Activated T-cell treated with anti-CD3 and anti-CD28 coated beads for 48 hours (primary cell): ENCODE measurements at regions not wholly inside any gene's neighbourhood (a gene's known extent, or its start where the extent isn't known, plus 50 kb on each side); places are given as distances from the start of the nearest gene placed in this dataset.
"Not testable (repeated sequence)": the region's sequence is repeated elsewhere in the genome, so short reads cannot be mapped to it uniquely, and the experiment has no call there.

Experiments
- DNase-seq: peaks from one replicate; pipeline ENCODE4 v3.0.0-alpha.2; 2020; ENCODE audit warnings: low read depth

DNA sequence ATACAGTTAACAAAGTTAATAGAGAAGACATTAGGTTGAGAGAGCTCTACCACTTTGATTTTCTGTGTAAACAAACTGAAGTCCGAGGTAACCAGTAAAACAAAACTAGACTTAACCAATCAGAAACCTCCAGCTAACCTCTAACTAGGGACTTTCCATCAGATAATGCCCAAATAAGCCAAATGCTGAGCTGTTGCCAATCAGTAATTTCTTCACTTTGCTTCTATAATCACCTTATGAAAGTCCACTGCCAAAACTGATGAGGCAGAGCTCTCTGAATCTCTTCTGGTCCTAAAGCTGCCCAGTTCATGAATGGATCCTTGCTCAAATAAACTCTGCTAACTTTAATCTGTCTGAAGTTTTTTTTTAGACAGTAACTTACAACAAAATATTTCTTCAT lies 448.0 kb upstream of the NECTIN3 start:
- no peak for DNase-seq

DNA sequence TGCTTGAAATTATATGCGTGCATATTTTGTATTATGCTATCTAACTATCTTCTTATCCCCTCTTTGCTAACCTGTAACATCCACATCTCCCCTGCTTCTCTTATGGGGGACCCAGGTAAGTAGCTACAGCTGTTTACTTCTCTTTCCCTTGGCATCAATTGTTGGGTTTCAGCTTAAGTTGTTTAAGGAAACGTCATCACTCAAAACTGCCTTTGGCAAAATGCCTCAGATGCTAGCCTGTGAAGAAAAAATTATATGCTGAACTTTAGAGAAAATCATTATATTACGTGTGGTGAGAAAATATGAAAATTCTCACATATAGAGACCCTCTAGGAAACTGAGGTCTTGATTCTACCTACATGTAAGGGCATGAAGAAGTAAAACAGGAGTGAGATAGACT lies 447.0 kb upstream of the NECTIN3 start:
- DNase-seq, result no peak

DNA sequence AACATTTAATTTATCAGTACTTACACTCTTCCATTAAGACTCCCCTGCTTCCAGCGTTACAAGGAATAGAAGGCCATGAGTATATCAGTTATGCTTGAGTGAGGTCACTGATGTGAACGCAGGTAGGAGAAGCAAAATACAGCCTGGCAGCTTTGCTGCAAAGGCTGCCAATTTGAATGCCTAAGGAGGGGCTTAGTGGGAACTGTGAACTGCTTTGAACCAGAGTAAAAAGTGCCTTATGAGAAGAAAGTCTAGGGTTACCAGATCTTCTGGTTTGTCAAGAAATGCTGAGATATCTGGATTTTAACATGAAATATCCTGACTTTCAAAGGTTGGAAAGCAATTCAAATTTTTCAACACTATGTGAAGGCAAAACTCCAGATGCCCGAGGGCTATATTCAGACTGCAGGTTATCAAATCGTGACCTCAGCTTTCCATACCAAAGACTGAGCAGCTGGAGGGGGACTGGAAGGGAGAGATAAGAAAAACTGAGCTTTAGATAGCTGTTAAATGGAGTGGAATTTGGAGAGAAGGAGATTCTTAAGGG lies 446.3 kb upstream of the NECTIN3 start:
- DNase-seq, result no peak

DNA sequence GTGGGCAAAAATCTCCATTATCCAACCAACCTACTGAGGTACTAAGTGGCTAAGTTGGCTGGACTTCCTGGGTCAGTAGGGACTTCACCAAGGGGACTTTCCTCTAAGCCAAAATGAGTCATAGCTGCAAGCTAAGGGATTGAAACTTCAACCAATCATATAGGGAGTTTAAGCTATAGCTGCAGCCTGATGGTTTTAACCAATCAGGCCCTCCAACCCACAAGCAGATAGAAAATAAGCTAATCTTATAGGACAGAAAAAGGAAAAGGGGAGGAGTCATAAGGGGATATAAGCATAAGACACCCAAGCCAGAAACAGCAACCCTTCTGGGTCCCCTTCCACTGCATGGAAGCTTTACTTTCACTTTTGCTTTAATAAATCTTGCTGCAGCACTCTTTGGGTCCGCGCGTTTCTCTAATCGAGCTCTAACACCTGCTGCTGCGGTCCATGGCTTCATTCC lies 444.9 kb upstream of the NECTIN3 start:
- DNase-seq, result not testable (repeated sequence)

DNA sequence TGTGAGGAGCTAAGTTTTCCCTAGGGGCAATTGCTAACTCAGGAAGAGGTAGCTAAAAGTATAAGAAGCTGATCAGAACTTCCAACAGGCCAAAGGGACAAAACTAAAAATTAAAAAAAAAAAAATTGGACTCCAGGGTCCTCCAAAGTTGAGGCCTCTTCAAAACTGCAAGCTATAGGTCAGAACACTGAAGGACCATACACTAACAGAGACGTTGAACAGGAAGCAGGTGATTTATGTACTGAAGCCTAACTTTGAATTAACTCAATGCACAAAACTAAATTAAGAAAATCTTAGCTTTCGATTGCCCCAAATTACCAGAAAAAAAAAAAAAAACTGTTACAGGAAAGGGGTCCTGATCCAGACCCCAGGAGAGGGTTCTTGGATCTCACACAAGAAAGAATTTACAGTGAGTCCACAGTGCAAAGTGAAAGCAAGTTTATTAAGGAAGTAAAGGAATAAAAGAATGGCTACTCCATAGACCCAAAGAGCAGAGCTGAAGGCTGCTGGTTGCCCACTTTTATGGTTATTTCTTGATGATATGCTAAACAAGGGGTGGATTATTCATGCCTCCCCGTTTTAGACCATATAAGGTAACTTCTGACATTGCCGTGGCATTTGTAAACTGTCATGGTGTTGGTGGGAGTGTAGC lies 442.8 kb upstream of the NECTIN3 start:
- DNase-seq, result no peak

DNA sequence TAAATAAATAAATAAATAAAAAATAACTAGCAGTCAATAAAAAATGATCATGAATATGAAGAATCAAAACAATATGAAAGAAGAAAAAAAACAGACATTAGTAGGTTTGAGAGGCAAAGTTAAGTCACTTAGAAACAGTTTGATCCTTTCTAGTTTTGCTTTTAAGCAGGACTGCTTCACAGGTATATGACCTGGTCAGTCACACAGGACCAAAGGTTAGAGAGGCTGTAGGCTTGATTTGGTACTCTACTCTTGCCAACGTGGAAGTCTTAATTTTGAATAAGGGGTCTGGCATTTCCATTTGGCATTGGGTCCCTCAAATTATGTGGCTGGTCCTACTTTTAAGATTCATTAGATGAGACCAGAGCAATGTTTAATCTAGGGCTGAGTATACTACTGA lies 441.7 kb upstream of the NECTIN3 start:
- no peak for DNase-seq

DNA sequence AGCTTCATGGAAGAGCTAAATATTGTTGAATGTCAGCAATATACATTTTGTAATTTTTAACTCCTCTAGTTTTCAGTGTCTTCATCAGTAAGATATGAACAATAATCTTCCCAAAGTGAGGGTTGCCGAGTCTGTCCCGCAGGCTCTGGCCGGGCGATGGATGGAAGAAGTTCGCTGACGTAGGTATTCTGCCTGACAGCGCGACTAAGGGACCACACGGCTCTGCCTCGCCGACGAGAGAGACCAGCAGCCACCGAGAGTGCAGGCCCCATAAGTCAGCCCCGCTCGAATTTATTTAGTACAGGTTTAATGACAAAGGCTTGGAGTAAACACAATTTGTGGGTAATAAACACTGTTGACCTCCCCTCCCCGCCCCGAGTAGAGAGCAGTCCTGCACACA lies 427.4 kb upstream of the NECTIN3 start:
- no peak for DNase-seq

DNA sequence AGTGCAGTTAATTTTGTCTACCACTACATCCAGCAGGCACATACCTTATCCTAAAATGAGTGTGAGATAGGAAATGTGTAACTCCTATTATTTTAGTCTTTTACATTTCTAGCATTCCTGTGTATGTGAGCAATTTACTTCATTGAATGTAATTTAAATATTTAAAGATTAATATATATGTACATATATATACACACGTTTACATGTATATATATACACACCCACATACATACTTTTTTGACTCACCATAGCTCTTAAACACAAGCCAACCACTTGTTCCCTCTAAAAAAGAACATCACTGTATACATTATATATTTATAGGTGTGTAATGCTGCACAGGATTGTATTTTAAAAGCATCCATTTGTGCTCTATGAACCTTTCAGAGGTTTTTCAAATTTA lies 425.6 kb upstream of the NECTIN3 start:
- DNase-seq, result no peak

DNA sequence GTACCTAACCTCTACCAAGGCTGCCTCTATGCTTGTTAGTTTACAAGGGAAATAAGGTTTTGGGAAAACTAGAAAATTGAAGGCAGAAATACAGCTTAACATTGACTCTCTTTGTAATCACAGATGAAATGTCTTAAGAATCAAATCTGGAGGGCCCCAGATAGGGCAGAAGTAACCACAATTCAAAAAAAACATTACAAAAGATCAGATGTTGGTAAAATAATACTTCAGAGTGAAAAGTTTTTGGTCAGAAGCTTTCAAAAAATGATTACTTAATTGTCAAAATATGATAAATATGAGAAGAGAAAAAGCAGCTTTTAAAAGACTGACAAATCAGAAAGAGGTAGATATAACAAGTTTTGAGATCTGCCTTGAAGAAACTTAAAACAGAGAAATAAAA lies 425.1 kb upstream of the NECTIN3 start:
- no peak for DNase-seq

DNA sequence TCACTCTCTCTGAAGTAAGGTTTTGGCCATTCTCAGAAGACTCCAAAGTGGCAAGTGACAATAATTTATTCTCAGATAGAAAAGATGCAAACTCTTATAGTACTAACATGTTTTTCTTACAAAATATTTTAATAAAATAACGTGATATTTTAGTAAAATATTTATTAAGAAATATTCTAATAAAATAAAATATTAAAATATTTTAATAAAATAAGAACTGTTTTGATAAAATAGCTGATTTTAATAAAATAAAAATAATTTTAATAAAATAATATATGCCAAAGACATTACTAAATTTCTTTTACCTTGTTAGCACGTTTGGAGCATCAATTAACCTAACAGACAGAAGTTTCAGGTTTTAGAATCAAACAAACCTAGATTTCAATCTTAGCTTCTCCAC lies 424.0 kb upstream of the NECTIN3 start:
- DNase-seq, result no peak

DNA sequence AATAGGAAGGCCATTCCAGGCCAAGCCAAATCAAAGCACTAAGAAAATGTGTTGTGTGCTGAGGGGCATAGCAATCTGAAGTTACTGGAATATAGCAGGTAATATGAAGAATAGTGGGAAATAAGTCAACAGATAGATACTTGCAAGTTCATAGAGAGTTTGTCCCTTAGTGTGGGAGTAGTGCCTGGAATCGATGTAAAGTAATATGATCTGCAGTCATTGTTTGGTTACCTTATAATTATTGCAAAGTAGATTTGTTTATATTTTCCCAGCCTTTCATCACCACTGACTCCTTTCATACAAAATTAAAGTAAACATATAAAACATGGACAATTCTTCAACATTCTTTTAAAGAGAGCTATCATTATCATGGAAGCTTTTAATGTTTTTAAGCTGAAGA lies 420.9 kb upstream of the NECTIN3 start:
- no peak for DNase-seq

DNA sequence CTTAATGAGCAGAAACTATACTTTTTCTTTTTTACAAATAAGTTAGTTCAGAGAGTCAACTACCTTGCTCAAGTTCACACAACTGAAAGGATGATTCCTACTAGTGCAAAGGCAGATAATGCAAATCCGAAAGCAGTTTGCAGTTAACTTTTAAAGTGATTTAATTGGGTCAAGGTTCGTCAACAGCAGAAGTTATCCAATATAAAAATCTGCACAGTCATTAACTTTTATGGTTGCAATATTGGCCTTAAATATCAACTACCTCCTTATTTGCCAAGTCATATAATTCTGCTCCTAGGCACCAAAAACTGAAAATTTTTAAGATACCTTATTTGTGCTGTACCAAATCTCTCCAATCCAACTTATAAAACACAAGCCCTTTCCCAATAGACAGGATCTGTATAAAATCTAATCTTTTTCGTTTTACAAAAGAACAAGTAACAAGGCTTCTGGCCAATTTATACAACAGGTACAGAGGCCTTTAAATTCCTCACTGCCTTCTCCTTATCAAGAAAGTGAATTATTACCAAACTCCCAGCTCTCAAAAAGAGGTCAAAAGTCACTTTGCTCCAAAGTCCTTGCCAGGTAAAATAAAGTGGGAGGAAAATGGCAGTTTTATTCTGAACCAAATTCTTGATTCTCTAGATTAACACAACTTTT lies 416.6 kb upstream of the NECTIN3 start:
- no peak for DNase-seq

DNA sequence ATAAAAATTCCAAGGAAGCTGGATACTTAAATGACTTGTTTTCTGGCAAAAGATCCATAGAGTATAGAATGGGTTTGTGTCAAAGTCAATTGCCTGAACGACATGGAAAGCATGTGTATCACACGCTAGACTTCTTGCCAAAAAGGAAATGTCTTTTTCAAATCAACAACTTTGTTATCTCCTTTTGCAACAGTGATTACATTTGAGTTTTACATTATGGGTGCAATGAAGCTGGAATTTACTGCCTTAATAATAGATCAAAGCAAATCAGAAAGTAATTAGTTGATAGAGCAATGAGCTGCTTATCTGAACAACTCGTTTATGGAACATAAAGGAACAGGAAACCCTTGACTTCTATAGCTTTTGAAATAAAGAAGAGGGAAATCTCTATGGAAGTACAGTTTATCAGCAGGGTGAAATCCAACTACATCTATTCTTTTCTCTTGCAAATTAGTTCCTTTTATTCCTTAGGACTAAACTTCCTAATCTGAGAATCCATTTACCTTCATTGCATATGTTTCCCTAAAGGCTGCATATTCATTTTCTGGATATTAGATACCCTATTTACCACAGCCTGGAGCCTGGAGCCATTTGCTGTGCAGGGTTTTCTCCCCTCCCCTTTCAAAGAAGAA lies 415.1 kb upstream of the NECTIN3 start:
- DNase-seq, result no peak

DNA sequence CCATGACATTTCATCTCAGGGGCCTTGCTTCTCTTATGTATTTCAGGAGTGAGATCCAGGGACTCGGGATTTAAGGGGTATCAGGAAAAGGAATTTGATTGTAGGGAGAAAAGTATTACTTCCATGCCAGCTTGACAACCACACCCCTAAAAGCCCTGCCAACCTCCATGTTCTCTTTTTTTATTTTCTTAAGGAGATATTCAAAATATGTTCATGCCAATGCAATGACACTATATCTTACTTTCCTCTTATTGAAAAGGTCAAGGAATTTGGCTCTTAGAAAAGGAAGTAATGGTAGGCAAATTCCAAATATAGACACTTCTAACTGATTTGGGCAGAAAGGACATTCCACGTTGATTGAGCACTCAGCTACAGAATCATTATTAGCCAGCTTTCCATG lies 407.5 kb upstream of the NECTIN3 start:
- no peak for DNase-seq

DNA sequence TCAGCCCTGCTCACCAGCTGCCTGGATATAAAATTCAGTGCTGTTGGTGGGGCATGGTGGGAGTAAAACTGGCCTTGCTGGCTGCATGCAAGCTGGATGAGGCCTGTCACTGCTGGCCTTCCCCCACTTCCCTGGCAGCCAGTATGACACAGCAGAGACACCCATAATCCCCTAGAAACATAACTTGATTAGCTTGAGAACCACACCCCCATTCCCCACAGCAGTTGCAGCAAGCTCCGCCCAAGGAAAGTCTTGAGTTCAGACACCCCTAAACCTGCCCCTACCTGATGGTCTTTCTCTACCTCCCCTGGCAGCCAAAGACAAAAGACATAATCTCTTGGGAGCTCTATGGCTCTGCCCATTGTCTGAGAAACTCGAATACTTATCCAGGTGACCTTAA lies 405.1 kb upstream of the NECTIN3 start:
- no peak for DNase-seq

DNA sequence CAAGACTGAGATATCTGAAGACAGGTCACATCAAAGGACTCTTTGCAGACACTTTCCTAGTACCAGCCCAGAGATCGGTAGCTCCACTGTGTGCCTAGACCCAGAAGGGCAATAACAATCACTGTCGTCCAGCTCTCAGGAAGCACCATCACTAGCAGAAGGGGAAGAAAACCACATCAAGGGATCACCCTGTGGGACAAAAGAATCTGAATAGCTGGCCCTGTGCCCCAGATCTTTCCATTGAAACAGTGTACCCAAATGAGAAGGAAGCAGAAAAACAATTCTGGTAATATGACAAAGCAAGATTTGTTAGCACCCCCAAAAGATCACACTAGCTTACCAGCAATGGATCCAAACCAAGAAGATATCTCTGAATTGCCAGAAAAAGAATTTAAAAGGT lies 404.4 kb upstream of the NECTIN3 start:
- DNase-seq, result no peak

DNA sequence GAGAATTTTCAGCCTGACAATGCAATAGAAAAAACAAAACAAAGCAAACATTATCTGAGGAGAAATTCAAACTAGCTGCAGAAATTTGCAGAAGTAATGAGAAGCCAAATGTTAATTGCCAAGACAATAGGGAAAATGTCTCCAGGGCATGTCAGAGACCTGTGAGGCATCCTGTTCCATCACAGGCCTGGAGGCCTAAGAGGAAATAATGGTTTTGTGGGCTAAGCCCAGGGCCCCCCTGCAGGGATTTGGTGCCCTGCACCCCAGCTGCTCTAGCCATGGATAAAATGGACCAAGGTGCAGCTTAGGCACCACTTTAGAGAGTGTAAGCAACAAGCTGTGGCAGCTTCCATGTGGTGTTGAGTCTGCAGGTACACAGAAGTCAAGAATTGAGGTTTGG lies 401.2 kb upstream of the NECTIN3 start:
- no peak for DNase-seq

DNA sequence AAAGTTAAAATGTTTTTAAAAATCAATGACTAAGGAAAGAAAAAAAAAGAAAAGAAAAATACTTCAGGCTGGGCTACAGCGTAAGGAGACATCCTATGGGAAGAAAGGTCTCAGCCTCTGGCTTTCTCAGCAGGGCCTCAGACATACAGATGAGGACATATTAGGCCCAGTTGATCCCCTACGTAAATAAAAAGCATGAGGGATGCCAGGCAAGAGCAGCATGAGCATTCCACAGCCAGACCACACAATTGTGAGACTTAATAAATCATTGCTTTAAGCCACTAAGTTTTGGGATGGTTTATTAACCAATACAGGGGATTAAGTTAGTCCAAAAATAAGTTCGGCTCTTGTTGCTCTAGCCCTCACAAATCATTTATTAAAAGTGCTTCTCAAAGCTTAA lies 394.1 kb upstream of the NECTIN3 start:
- DNase-seq, result no peak

DNA sequence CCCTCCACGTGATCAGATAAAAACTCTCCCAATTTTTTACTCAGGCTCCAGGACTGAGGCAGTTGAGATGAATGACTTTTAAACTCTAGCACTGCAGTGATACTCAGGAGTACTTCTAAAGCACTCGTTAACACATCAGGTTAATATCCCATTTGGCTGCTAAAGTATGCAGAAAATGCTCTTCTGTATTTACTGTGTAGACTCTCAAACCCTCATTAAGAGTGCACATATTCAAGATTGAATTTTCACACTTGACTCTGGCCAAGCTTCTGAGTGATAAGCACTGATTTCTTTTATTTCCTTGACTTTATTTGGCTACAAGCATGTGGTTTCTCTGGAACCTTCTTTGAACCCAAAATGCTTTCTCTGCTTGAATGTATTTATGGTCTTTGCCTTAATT lies 392.3 kb upstream of the NECTIN3 start:
- DNase-seq, result no peak

DNA sequence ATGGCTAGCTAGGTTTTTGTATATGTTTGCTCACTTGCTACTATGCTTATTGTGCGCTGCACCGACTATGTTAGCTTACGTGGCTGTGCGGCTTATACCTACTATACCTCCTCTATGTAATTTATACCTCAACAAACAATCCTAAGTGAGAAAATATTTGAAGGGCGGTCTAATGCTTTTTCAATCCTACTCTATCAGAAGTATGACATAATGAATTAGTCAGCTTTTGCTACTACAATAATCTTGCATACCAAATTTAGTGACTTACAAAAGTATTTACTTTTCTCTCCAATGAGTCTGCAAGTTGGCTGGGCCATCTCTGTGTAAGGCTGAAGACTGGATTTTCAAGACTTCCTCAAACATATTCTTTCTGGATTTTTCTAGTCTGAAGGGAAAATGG lies 391.2 kb upstream of the NECTIN3 start:
- DNase-seq, result no peak

DNA sequence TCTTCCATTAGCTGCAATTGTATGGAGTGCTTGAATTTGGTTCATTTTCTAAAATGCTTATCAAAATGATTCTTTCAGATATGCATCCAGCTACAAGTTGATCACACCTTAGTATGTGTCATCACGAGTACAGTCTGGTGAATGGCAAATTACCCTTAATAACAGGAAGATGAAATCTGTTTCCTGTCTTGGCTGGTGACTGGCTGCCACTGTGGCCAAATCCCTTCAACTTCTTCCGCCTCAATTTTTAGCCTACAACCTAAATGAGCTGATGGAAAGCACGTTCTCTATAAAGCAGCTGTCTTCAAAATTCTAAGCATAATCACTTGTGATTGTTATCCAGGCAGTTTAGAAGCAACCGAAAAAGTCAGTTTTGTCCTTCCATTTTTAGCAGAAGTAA lies 387.1 kb upstream of the NECTIN3 start:
- no peak for DNase-seq

DNA sequence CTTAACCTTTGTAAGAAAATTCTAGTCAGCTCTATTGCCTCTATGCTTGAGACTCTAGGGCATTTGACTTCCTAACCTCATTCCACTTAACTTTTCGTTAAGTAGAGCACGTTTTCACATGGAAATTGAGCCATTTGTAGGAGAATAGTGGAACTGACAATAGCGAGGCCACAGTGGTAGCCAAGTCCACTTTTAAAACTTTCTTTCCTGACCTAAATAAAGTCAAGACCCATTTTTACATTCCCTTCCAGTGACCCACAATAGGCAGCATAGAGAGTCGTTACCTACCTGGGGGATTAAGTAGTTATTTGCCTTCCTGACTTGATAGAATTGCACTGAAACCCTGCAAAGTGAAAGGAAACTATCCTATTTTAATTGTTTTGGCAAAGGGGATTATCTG lies 386.0 kb upstream of the NECTIN3 start:
- no peak for DNase-seq

DNA sequence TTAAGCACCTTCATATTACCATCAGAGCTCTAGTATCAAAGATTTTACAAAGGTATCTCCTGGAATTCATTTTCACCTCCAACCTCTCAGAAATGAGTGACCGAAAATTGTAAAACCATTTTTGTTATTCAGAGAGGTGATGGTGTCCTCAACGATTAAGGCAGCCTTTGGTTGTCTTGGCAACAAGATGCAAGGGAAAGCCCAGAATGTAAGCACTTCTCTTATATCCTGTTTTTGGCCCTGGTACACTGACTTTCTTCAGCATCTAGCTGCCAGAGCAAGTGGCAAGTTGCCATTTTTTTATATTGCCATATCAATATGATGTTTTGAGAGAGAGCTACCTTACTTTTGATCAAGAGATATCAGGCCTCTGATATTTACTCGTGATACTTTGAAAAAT lies 384.9 kb upstream of the NECTIN3 start:
- no peak for DNase-seq
